ENCODE measurements at regions not wholly inside any gene's neighbourhood (a gene's known extent, or its start where the extent isn't known, plus 50 kb on each side); places are given as distances from the start of the nearest gene placed in this dataset.

DNA sequence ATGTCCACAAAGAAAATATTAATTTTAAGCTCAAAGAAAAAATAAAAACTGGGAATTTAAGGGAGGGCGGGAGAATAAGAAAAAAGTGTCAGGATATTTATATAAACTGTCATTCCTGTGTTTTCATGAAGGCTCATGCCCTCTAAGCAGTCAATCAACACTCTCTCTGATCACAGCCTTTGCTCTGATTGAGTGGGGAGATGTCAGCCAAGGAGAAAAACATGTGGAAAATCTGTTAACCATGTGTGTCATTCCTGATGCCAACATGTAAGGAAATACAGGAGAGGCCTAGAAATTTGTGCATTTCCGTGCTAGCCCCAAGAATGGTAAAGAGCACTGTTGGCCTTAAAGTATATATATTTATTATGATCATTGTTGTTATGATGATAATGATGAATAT, 137.9 kb upstream of the IRX5 start:
- TF ChIP-seq CTCF (IDR thresholded peaks at IDR 0.05) (no peak), FOSL2 (IDR thresholded peaks at IDR 0.05) (no peak), FOSL2 (CRISPR knock-in tag; IDR thresholded peaks at IDR 0.05) (no peak), RAD21 (conservative IDR thresholded peaks at IDR 0.05 in 1 of 2, IDR thresholded peaks at IDR 0.05 in 1 of 2) (no peak), JUN (IDR thresholded peaks at IDR 0.05) (no peak), MYC (IDR thresholded peaks at IDR 0.05; ENCODE audit: borderline replicate concordance, low read length) (no peak), REST (IDR thresholded peaks at IDR 0.05) (no peak), CHD2 (IDR thresholded peaks at IDR 0.05; ENCODE audit: low read length, partially characterized antibody) (no peak), POLR2A (IDR thresholded peaks at IDR 0.05; ENCODE audit: low read length) (no peak)

All from A549 (cell line).